Activated naive CD8-positive, alpha-beta T cell treated with anti-CD3 and anti-CD28 coated beads for 36 hours (primary cell): ENCODE measurements at regions not wholly inside any gene's neighbourhood (a gene's known extent, or its start where the extent isn't known, plus 50 kb on each side); places are given as distances from the start of the nearest gene placed in this dataset.

ENCODE experiments used
- DNase-seq: peaks from one replicate; pipeline ENCODE4 v3.0.0; 2021
- H3K27ac Mint-ChIP-seq: one replicate; pipeline ENCODE4 v1.8.0; 2022; ENCODE audit warnings: mild to moderate bottlenecking, moderate library complexity, mixed read lengths
- H3K27me3 Mint-ChIP-seq: one replicate; pipeline ENCODE4 v1.8.0; 2022; ENCODE audit warnings: mild to moderate bottlenecking, mixed read lengths
- H3K36me3 Mint-ChIP-seq: one replicate; pipeline ENCODE4 v1.8.0; 2021; ENCODE audit warnings: mild to moderate bottlenecking, mixed read lengths
- H3K4me1 Mint-ChIP-seq: one replicate; pipeline ENCODE4 v1.8.0; 2021; ENCODE audit warnings: mixed read lengths
- H3K4me3 Mint-ChIP-seq: one replicate; pipeline ENCODE4 v1.8.0; 2022; ENCODE audit warnings: mild to moderate bottlenecking, moderate library complexity, mixed read lengths
- H3K9me3 Mint-ChIP-seq: one replicate; pipeline ENCODE4 v1.8.0; 2022; ENCODE audit warnings: mixed read lengths

GRCh38 chr12:126811391-126811790 is 1455.6 kb upstream of the TMEM132C start:
- Mint-ChIP-seq H3K9me3 (no peaks in the 10 kb centered on the region), H3K36me3 (no peaks in the 10 kb centered on the region), H3K27me3 (no peaks in the 10 kb centered on the region), H3K4me1 (no peaks in the 10 kb centered on the region), H3K4me3 (no peak overlapping the region), H3K27ac (no peak overlapping the region)
- DNase-seq: no peak

GRCh38 chr12:126819554-126819953 is 1447.4 kb upstream of the TMEM132C start:
- Mint-ChIP-seq H3K27ac (no peak overlapping the region), H3K9me3 (peaks cover 8% of the 10 kb centered on the region), H3K4me1 (no peaks in the 10 kb centered on the region), H3K4me3 (no peak overlapping the region), H3K27me3 (no peaks in the 10 kb centered on the region), H3K36me3 (no peaks in the 10 kb centered on the region)
- DNase-seq: no peak

- no peak overlapping the region for H3K4me3 Mint-ChIP-seq
- H3K27me3 Mint-ChIP-seq: peaks cover 18% of the 10 kb centered on the region
- H3K36me3 Mint-ChIP-seq: no peaks in the 10 kb centered on the region
- H3K4me1 Mint-ChIP-seq: no peaks in the 10 kb centered on the region
- no peak for DNase-seq
- H3K9me3 Mint-ChIP-seq: peaks cover 12% of the 10 kb centered on the region
- no peak overlapping the region for H3K27ac Mint-ChIP-seq
Measured at GRCh38 chr12:126830778-126831680, 1435.9 kb upstream of the TMEM132C start.

DNA sequence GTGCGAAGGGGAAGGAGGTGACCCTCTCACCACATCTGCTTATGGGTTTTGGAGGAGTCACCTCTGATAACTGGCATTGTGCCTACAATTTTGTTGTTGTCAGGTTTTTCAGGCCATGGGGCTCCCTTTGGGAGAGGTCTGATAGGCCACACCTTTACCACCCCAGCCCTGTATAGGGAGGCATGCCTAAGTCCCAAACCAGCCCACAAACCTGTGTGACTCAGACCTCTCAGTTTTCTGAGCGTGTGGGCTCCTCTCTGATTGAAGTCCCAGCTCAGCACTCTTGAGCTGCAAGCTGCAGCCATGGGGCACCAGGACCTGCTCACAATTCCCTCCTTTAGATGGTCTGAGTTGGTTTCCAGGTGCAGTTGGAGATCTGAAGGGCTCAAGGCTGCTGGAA is 1429.3 kb upstream of the TMEM132C start:
- H3K4me1 Mint-ChIP-seq: no peaks in the 10 kb centered on the region
- peaks cover 12% of the 10 kb centered on the region for H3K27me3 Mint-ChIP-seq
- DNase-seq: no peak
- no peak overlapping the region for H3K27ac Mint-ChIP-seq
- no peak overlapping the region for H3K4me3 Mint-ChIP-seq
- H3K36me3 Mint-ChIP-seq: no peaks in the 10 kb centered on the region
- H3K9me3 Mint-ChIP-seq: peaks cover 21% of the 10 kb centered on the region

DNA sequence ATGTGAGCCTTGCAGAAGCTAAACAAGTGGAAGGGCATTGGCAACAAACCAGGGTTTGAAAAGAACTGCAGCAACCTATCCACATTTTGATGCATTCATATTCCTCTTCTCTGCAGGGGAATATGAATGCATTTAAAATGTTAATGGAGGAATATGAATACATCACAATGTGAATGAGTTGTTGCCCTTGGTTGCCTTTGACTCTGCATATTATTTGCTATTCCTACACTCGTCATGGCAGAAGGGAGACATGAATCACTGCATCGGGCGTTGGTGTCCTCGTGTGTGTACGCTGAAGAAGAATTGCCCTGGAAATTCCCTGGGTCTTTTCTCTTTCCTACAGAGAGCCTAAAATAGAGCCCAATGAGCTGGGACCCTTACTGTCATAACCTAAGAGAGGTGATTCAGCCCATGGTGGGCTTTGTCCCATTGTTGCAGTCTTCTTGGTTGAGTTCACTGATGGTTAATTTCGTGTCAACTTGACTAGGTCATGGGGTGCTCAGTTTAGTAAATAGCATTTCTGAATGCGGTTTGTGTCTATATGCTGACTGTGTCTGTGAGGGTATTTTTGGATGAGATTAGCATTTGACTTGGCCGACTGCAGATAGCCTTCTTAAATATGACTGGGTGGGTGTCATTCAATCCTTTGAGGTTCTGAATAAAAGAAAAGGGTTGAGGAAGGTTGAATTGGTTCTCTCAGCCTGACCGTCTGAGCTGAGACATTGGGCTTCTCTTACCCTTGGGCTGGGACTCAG is 1422.9 kb upstream of the TMEM132C start:
- Mint-ChIP-seq H3K36me3 (no peaks in the 10 kb centered on the region), H3K27ac (no peak overlapping the region), H3K27me3 (no peaks in the 10 kb centered on the region), H3K4me1 (no peaks in the 10 kb centered on the region), H3K4me3 (no peak overlapping the region), H3K9me3 (no peaks in the 10 kb centered on the region)
- DNase-seq: no peak

GRCh38 chr12:126847005-126847629 is 1419.9 kb upstream of the TMEM132C start:
- DNase-seq: no peak
- no peak overlapping the region for H3K27ac Mint-ChIP-seq
- no peak overlapping the region for H3K4me3 Mint-ChIP-seq
- no peaks in the 10 kb centered on the region for H3K4me1 Mint-ChIP-seq
- no peaks in the 10 kb centered on the region for H3K9me3 Mint-ChIP-seq
- H3K27me3 Mint-ChIP-seq: peaks cover 3% of the 10 kb centered on the region
- no peaks in the 10 kb centered on the region for H3K36me3 Mint-ChIP-seq

- Mint-ChIP-seq H3K4me3 (no peak overlapping the region), H3K9me3 (peaks cover 2% of the 10 kb centered on the region), H3K27ac (no peak overlapping the region), H3K4me1 (no peaks in the 10 kb centered on the region), H3K27me3 (peaks cover 6% of the 10 kb centered on the region), H3K36me3 (no peaks in the 10 kb centered on the region)
- no peak for DNase-seq
Measured at GRCh38 chr12:126855768-126856167, 1411.2 kb upstream of the TMEM132C start.

DNA sequence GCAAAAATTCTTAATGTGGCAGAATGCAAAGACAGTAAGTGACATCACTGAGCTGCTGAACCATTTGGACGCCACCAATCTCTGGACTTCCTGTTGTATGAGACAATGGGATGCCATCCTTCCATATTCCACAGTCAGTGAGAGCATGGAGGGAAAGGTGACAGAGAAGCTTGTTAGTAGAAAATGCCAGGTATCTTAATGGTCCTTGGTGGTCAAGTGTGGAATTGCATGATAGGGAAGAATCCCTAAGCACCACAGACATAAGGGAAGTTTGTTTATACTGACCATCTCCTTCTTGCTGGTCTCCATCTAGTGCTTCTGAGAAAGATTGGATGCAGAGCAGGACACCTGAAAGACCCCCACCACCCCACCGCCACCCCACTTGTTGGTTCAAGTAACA is 1410.0 kb upstream of the TMEM132C start:
- Mint-ChIP-seq H3K4me1 (no peaks in the 10 kb centered on the region), H3K27me3 (peaks cover 3% of the 10 kb centered on the region), H3K4me3 (no peak overlapping the region), H3K9me3 (peaks cover 2% of the 10 kb centered on the region), H3K27ac (no peak overlapping the region), H3K36me3 (no peaks in the 10 kb centered on the region)
- DNase-seq: no peak

- Mint-ChIP-seq H3K36me3 (no peaks in the 10 kb centered on the region), H3K27me3 (peaks cover 3% of the 10 kb centered on the region), H3K4me1 (no peaks in the 10 kb centered on the region), H3K9me3 (peaks cover 2% of the 10 kb centered on the region), H3K4me3 (no peak overlapping the region), H3K27ac (no peak overlapping the region)
- DNase-seq: no peak
Measured at GRCh38 chr12:126858560-126858959, 1408.4 kb upstream of the TMEM132C start.

- H3K27me3 Mint-ChIP-seq: no peaks in the 10 kb centered on the region
- no peak overlapping the region for H3K4me3 Mint-ChIP-seq
- H3K9me3 Mint-ChIP-seq: peaks cover 2% of the 10 kb centered on the region
- H3K36me3 Mint-ChIP-seq: no peaks in the 10 kb centered on the region
- H3K27ac Mint-ChIP-seq: no peak overlapping the region
- no peaks in the 10 kb centered on the region for H3K4me1 Mint-ChIP-seq
- no peak for DNase-seq
Measured at GRCh38 chr12:126860210-126860609, 1406.8 kb upstream of the TMEM132C start.

- no peak for DNase-seq
- Mint-ChIP-seq H3K4me3 (no peak overlapping the region), H3K4me1 (no peaks in the 10 kb centered on the region), H3K27ac (no peak overlapping the region), H3K36me3 (no peaks in the 10 kb centered on the region), H3K27me3 (peaks cover 4% of the 10 kb centered on the region), H3K9me3 (peaks cover 1% of the 10 kb centered on the region)
Measured at GRCh38 chr12:126862500-126862899, 1404.5 kb upstream of the TMEM132C start.

GRCh38 chr12:126869644-126870043 is 1397.3 kb upstream of the TMEM132C start:
- no peak overlapping the region for H3K4me3 Mint-ChIP-seq
- H3K27me3 Mint-ChIP-seq: peaks cover 14% of the 10 kb centered on the region
- H3K9me3 Mint-ChIP-seq: no peaks in the 10 kb centered on the region
- DNase-seq: no peak
- H3K36me3 Mint-ChIP-seq: no peaks in the 10 kb centered on the region
- no peak overlapping the region for H3K27ac Mint-ChIP-seq
- no peaks in the 10 kb centered on the region for H3K4me1 Mint-ChIP-seq

DNA sequence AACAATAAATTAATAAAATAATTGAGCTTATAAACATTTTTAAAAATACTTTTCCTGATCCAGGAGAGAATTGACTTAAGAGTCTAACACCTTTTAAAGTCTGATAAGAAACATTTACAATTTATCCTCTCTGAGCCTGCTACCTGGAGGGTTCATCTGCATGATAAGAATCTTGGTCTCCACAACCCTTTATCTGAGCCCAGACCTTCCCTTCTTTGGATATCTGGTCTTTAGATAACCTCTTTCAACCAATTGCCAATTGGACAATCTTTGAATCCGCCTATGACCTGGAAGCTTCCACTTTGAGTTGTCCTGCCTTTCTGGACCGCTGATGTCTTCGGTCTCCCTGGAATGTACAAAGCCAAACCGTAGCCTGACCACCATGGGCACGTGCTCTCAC is 1393.3 kb upstream of the TMEM132C start:
- DNase-seq: no peak
- no peaks in the 10 kb centered on the region for H3K4me1 Mint-ChIP-seq
- no peaks in the 10 kb centered on the region for H3K9me3 Mint-ChIP-seq
- peaks cover 10% of the 10 kb centered on the region for H3K27me3 Mint-ChIP-seq
- H3K27ac Mint-ChIP-seq: no peak overlapping the region
- no peak overlapping the region for H3K4me3 Mint-ChIP-seq
- H3K36me3 Mint-ChIP-seq: no peaks in the 10 kb centered on the region

DNA sequence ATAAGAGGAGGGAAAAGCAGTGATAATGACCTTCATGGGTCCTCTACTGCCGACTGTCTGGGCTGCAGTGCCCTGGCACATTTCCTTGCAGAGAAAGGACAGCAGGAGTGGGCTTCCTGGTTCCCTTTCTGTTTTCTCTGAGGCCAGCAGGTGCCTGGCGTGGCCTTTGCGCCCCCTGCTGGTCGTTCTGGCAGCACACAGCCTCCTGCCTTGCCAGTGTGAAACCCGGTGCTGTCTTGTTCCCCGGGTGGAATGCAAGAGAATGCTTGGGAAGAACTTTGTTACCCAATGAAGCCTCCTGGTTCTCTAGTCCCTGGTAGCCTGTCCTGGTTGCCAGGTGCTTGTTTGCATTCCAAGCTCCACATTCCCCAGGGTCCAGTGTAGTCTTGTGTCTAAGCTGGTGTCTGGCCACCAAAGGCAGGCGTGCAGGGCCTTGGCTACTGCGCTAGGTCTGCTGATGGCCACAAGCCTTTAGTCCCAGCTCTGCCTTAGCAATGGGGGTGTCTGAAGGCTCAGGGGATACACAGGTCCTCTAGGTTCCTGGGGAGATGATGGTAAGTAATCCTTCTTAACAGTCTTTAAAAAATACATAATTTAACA is 1392.4 kb upstream of the TMEM132C start:
- Mint-ChIP-seq H3K36me3 (no peaks in the 10 kb centered on the region), H3K9me3 (no peaks in the 10 kb centered on the region), H3K27ac (no peak overlapping the region), H3K4me3 (no peak overlapping the region), H3K27me3 (peaks cover 10% of the 10 kb centered on the region), H3K4me1 (no peaks in the 10 kb centered on the region)
- DNase-seq: peak; percentile 49

- Mint-ChIP-seq H3K27me3 (no peaks in the 10 kb centered on the region), H3K36me3 (no peaks in the 10 kb centered on the region), H3K27ac (no peak overlapping the region), H3K9me3 (no peaks in the 10 kb centered on the region), H3K4me3 (no peak overlapping the region), H3K4me1 (no peaks in the 10 kb centered on the region)
- DNase-seq: no peak
Measured at GRCh38 chr12:126879842-126880241, 1387.1 kb upstream of the TMEM132C start.
